ENCODE measurements at regions not wholly inside any gene's neighbourhood (a gene's known extent, or its start where the extent isn't known, plus 50 kb on each side); places are given as distances from the start of the nearest gene placed in this dataset.
A peak's percentile ranks its signal among the peaks of the same experiment; 100 is the strongest.

DNA sequence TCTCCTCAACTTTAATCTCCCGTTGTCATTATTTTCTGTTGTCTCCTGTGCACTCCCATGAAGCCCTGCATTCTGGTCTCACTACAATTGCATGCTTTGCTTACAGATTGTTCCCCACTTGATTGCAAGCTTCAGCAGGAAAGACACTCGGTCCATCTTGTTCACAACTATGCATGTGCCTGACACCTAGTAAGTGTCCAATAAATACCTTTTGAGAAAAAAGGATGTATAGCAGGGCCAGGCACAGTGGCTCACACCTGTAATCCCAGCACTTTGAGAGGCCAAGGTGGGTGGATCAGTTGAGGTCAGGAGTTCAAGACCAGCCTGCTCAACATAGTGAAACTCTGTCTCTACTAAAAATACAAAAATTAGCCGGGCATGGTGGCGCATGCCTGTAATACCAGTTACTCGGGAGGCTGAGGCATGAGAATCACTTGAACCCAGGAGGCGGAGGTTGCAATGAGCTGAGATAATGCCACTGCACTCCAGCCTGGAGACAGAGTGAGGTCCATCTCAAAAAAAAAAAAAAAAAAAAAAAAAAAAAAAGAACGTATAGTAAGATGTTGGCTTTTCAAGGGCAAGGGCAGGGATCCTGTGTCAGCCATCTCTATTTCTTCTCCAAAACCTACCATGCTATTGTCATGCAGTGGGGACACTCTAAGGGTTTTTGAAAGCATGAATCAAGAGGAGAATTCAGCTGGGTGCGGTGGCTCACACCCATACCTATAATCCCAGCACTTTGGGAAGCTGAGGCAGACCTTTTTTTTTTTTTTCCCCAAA lies 338.3 kb downstream of the MYCN start:
- DNase-seq (ENCODE audit: extremely low spot score, unreplicated experiment): no peak
- Mint-ChIP-seq H3K4me3 (ENCODE audit: unreplicated experiment) (no peak overlapping the region), H3K4me1 (ENCODE audit: unreplicated experiment) (no peaks in the 10 kb centered on the region), H3K36me3 (ENCODE audit: unreplicated experiment) (no peaks in the 10 kb centered on the region), H3K27me3 (ENCODE audit: unreplicated experiment) (no peaks in the 10 kb centered on the region), H3K27ac (ENCODE audit: unreplicated experiment) (no peak overlapping the region), H3K9me3 (ENCODE audit: unreplicated experiment) (no peaks in the 10 kb centered on the region)
- TF ChIP-seq CTCF (IDR thresholded peaks at IDR 0.05): no peak

DNA sequence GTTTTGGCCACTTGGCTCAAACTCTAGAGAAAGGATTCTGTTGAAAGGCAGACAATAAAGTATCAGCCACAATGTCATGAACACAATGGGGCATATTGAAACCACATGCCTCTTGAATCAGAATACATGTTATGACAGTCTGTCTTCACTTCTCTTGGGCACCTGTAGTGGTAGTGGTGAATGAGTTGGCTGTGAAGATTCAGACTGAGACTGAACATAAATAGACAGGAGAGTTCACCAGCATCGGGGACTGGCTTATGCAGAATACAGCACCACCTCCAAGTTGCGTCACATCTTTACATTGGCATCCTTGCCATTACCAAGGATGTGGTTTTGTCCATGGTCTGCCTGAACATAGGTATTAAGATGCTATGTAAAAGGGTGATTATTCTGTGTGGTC lies 336.8 kb downstream of the MYCN start:
- no peak for TF ChIP-seq CTCF (IDR thresholded peaks at IDR 0.05)
- no peak overlapping the region for H3K4me3 Mint-ChIP-seq (ENCODE audit: unreplicated experiment)
- no peaks in the 10 kb centered on the region for H3K4me1 Mint-ChIP-seq (ENCODE audit: unreplicated experiment)
- no peaks in the 10 kb centered on the region for H3K36me3 Mint-ChIP-seq (ENCODE audit: unreplicated experiment)
- no peaks in the 10 kb centered on the region for H3K27me3 Mint-ChIP-seq (ENCODE audit: unreplicated experiment)
- peaks cover 4% of the 10 kb centered on the region for H3K9me3 Mint-ChIP-seq (ENCODE audit: unreplicated experiment)
- no peak for DNase-seq (ENCODE audit: extremely low spot score, unreplicated experiment)
- H3K27ac Mint-ChIP-seq (ENCODE audit: unreplicated experiment): no peak overlapping the region

GRCh38 chr2:16275661-16276060 lies 335.3 kb downstream of the MYCN start:
- Mint-ChIP-seq H3K36me3 (ENCODE audit: unreplicated experiment) (no peaks in the 10 kb centered on the region), H3K27ac (ENCODE audit: unreplicated experiment) (no peak overlapping the region), H3K9me3 (ENCODE audit: unreplicated experiment) (peaks cover 10% of the 10 kb centered on the region), H3K4me3 (ENCODE audit: unreplicated experiment) (no peak overlapping the region), H3K4me1 (ENCODE audit: unreplicated experiment) (no peaks in the 10 kb centered on the region), H3K27me3 (ENCODE audit: unreplicated experiment) (no peaks in the 10 kb centered on the region)
- TF ChIP-seq CTCF (IDR thresholded peaks at IDR 0.05): no peak
- no peak for DNase-seq (ENCODE audit: extremely low spot score, unreplicated experiment)

DNA sequence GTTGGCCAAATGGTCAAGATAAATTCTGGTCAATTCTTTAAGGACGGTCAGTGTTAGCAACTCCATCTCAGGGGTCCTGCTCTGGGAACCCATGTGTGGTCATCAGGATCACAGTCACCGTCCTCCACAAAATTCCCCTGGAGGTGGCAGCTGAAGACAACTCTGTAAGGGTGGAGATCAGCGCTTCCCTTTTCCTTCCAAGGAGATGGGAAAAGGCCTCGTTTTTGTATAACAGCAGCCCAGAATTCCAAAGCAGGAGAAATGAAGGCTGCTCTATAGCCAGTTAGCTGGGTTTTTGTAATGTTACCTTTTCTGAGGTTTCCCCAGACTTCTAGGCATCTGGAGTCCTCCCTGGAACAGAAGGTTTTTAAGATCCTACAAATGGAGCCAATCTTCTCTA lies 334.8 kb downstream of the MYCN start:
- no peaks in the 10 kb centered on the region for H3K36me3 Mint-ChIP-seq (ENCODE audit: unreplicated experiment)
- peaks cover 10% of the 10 kb centered on the region for H3K9me3 Mint-ChIP-seq (ENCODE audit: unreplicated experiment)
- H3K27me3 Mint-ChIP-seq (ENCODE audit: unreplicated experiment): no peaks in the 10 kb centered on the region
- peak; percentile 27 for DNase-seq (ENCODE audit: extremely low spot score, unreplicated experiment)
- no peak for TF ChIP-seq CTCF (IDR thresholded peaks at IDR 0.05)
- no peak overlapping the region for H3K27ac Mint-ChIP-seq (ENCODE audit: unreplicated experiment)
- no peak overlapping the region for H3K4me3 Mint-ChIP-seq (ENCODE audit: unreplicated experiment)
- H3K4me1 Mint-ChIP-seq (ENCODE audit: unreplicated experiment): no peaks in the 10 kb centered on the region

GRCh38 chr2:16273111-16273510 lies 332.8 kb downstream of the MYCN start:
- Mint-ChIP-seq H3K27ac (ENCODE audit: unreplicated experiment) (no peak overlapping the region), H3K4me1 (ENCODE audit: unreplicated experiment) (no peaks in the 10 kb centered on the region), H3K4me3 (ENCODE audit: unreplicated experiment) (no peak overlapping the region), H3K36me3 (ENCODE audit: unreplicated experiment) (no peaks in the 10 kb centered on the region), H3K9me3 (ENCODE audit: unreplicated experiment) (peaks cover 21% of the 10 kb centered on the region), H3K27me3 (ENCODE audit: unreplicated experiment) (no peaks in the 10 kb centered on the region)
- peak; percentile 15 for DNase-seq (ENCODE audit: extremely low spot score, unreplicated experiment)
- no peak for TF ChIP-seq CTCF (IDR thresholded peaks at IDR 0.05)

All from osteocyte (in vitro differentiated cells).